ENCODE measurements at regions not wholly inside any gene's neighbourhood (a gene's known extent, or its start where the extent isn't known, plus 50 kb on each side); places are given as distances from the start of the nearest gene placed in this dataset.

DNA sequence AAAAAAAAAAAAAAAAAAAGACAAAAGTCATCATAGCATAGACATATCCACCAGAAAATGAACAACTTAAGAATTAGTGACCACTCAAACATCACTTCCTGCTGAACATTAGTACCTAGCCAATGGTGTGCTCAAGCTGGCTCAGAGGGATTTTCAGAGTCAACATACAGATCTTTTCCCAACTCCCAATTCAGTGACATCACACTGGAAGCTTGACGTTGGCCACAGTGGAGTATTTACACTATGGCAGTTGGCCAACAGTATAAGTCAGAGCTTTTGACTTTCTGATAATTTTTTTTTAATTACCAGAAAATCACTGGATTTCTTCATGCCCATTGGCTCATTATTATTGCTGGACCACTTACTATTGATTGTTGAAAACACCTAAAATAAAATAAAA, 383.5 kb downstream of the ARHGEF28 start:
- Histone ChIP-seq H3K36me3 (ENCODE audit: control insufficient read depth in 2 of 4, insufficient read depth in 4 of 4, low read length in 3 of 4) (no peaks in the 10 kb centered on the region), H3K23ac (ENCODE audit: insufficient read length) (no peak overlapping the region), H3K23me2 (ENCODE audit: low read depth, low read length) (no peaks in the 10 kb centered on the region; the same call in 1 of the 2 replicates), H3K56ac (replicated peaks; ENCODE audit: insufficient read length, low read depth, low read length) (no peak overlapping the region), H3K4me2 (ENCODE audit: insufficient read depth in 1 of 2, low read depth in 2 of 2, low read length in 2 of 2) (no peak overlapping the region), H3K4me1 (replicated peaks in 1 of 4; ENCODE audit: control insufficient read depth in 3 of 4, insufficient read depth in 4 of 4, low read length in 3 of 4) (no peaks in the 10 kb centered on the region), H4K91ac (replicated peaks; ENCODE audit: insufficient read length, low read length) (no peak overlapping the region), H3K14ac (ENCODE audit: insufficient read length) (no peak overlapping the region), H4K5ac (ENCODE audit: insufficient read length, low read depth, low read length) (no peak overlapping the region), H3K4me3 (ENCODE audit: extremely low read depth in 1 of 4, insufficient read depth in 2 of 4, low read depth in 3 of 4, low read length in 4 of 4) (no peak overlapping the region), H2BK5ac (ENCODE audit: low read depth, low read length) (no peak overlapping the region), H2BK20ac (ENCODE audit: low read length) (no peak overlapping the region), H2BK15ac (ENCODE audit: low read length) (no peak overlapping the region), H2BK12ac (ENCODE audit: low read depth, low read length) (no peak overlapping the region), H2BK120ac (replicated peaks; ENCODE audit: low read depth, low read length) (no peak overlapping the region), H3K9me3 (ENCODE audit: insufficient read depth in 2 of 2, low read depth in 1 of 2, low read length in 1 of 2) (no peaks in the 10 kb centered on the region), H3K9ac (replicated peaks in 1 of 4; ENCODE audit: extremely low read depth in 1 of 4, low read depth in 3 of 4, low read length in 3 of 4) (no peak overlapping the region), H3K4ac (replicated peaks; ENCODE audit: insufficient read length, low read depth, low read length) (no peak overlapping the region), H3K18ac (ENCODE audit: extremely low read depth, low read length) (no peak overlapping the region), H3K27me3 (replicated peaks in 1 of 4; ENCODE audit: control insufficient read depth in 3 of 4, extremely low read depth in 1 of 4, insufficient read depth in 3 of 4, low read length in 3 of 4) (no peaks in the 10 kb centered on the region), H4K20me1 (replicated peaks in 1 of 2; ENCODE audit: control insufficient read depth in 1 of 2, insufficient read depth in 2 of 2, low read length in 2 of 2) (no peaks in the 10 kb centered on the region), H3K79me2 (ENCODE audit: control insufficient read depth in 1 of 2, insufficient read depth in 2 of 2, low read length in 2 of 2) (no peaks in the 10 kb centered on the region), H3K27ac (ENCODE audit: low read depth, low read length) (no peak overlapping the region), H3K79me1 (ENCODE audit: low read depth, low read length) (no peaks in the 10 kb centered on the region), H4K8ac (ENCODE audit: extremely low read depth, insufficient read depth, low read length) (no peak overlapping the region), H2AK5ac (ENCODE audit: low read depth, low read length) (no peak overlapping the region), H2AFZ (ENCODE audit: low read length) (no peak overlapping the region)
- no peak for DNase-seq (ENCODE audit: low read depth in 1 of 2, low spot score in 2 of 2)
- WGBS, 2 experiments (ENCODE audit: extremely low coverage in 1 of 2, insufficient coverage in 1 of 2, insufficient read length in 1 of 2, insufficient replicate concordance in 2 of 2, low coverage in 1 of 2, low lambda C conversion rate in 2 of 2, missing lambda C conversion rate in 1 of 2): 84% methylated on average over 1 of the region's 1 CpG; no CpG with 5 or more reads in 1 of the 2 experiments
- TF ChIP-seq BACH1 (IDR thresholded peaks at IDR 0.05; ENCODE audit: low read length) (no peak), EGR1 (IDR thresholded peaks at IDR 0.05; ENCODE audit: borderline replicate concordance, low read depth, low read length) (no peak), POLR2A (IDR thresholded peaks at IDR 0.05; ENCODE audit: control extremely low read depth in 1 of 2, low read depth in 2 of 2, low read length in 2 of 2) (no peak), JUND (IDR thresholded peaks at IDR 0.05; ENCODE audit: low read length) (no peak), CBX5 (IDR thresholded peaks at IDR 0.05; ENCODE audit: low read depth, low read length) (no peak), HDAC2 (IDR thresholded peaks at IDR 0.05; ENCODE audit: borderline replicate concordance in 1 of 2, low read depth in 2 of 2, low read length in 2 of 2) (no peak), TBP (IDR thresholded peaks at IDR 0.05; ENCODE audit: low read depth, low read length) (no peak), SP1 (IDR thresholded peaks at IDR 0.05; ENCODE audit: low read depth, low read length) (no peak), HDAC6 (IDR thresholded peaks at IDR 0.05; ENCODE audit: low read depth, low read length) (no peak), GTF2F1 (IDR thresholded peaks at IDR 0.05; ENCODE audit: borderline replicate concordance, low read depth, low read length) (no peak)
- POLR2A ChIA-PET (ENCODE audit: partially characterized antibody): no interaction called here
- FAIRE-seq: no peak
- CTCF ChIA-PET (ENCODE audit: partially characterized antibody): interaction anchor here (0.6 to 1.2 kb wide), 3 partner anchors 17 to 640 kb away, joined by 3 read pairs; no protein-coding TSS in a partner anchor
